ENCODE measurements at regions not wholly inside any gene's neighbourhood (a gene's known extent, or its start where the extent isn't known, plus 50 kb on each side); places are given as distances from the start of the nearest gene placed in this dataset.

- TF ChIP-seq POLR2A (IDR thresholded peaks at IDR 0.05) (no peak), CTCF (IDR thresholded peaks at IDR 0.05) (no peak)
These were observed 94.3 kb downstream of the NHLRC3 start for GRCh38 chr13:39132286-39133230.

All from Peyer's patch (tissue), 4 donors.